Activated T-helper 17 cell treated with anti-CD3 and anti-CD28 coated beads, Interleukin-2, amount 50 U/mL, for 72 hours (primary cell): ENCODE measurements at regions not wholly inside any gene's neighbourhood (a gene's known extent, or its start where the extent isn't known, plus 50 kb on each side); places are given as distances from the start of the nearest gene placed in this dataset.
A peak's percentile ranks its signal among the peaks of the same experiment; 100 is the strongest.
"Not testable (repeated sequence)": the region's sequence is repeated elsewhere in the genome, so short reads cannot be mapped to it uniquely, and the experiment has no call there.

Experiments
- ATAC-seq: fragments of 150-1000 bp; cut with Tn5 transposase; replicated peaks from 2 replicates; pipeline ENCODE4 v1.10.0; 2021; ENCODE audit warnings: mild to moderate bottlenecking, moderate library complexity
- H3K27ac Mint-ChIP-seq: one replicate; pipeline ENCODE4 v1.8.0; 2022; ENCODE audit warnings: mixed read lengths
- H3K27me3 Mint-ChIP-seq: one replicate; pipeline ENCODE4 v1.8.0; 2022; ENCODE audit warnings: mixed read lengths
- H3K36me3 Mint-ChIP-seq: one replicate; pipeline ENCODE4 v1.8.0; 2022; ENCODE audit warnings: low read depth, mild to moderate bottlenecking, mixed read lengths
- H3K4me1 Mint-ChIP-seq: one replicate; pipeline ENCODE4 v1.8.0; 2022; ENCODE audit warnings: mixed read lengths
- H3K4me3 Mint-ChIP-seq: one replicate; pipeline ENCODE4 v1.8.0; 2022; ENCODE audit warnings: mild to moderate bottlenecking, mixed read lengths
- H3K9me3 Mint-ChIP-seq: one replicate; pipeline ENCODE4 v1.8.0; 2022; ENCODE audit warnings: mixed read lengths

GRCh38 chr6:14992382-14992781 is 253.5 kb upstream of the JARID2 start:
- Mint-ChIP-seq H3K4me3 (no peak overlapping the region), H3K9me3 (no peaks in the 10 kb centered on the region), H3K4me1 (no peaks in the 10 kb centered on the region), H3K27ac (no peak overlapping the region), H3K27me3 (no peaks in the 10 kb centered on the region), H3K36me3 (no peaks in the 10 kb centered on the region)
- ATAC-seq: no peak

- H3K9me3 Mint-ChIP-seq: no peaks in the 10 kb centered on the region
- no peak overlapping the region for H3K4me3 Mint-ChIP-seq
- H3K27me3 Mint-ChIP-seq: no peaks in the 10 kb centered on the region
- no peaks in the 10 kb centered on the region for H3K4me1 Mint-ChIP-seq
- no peaks in the 10 kb centered on the region for H3K36me3 Mint-ChIP-seq
- no peak for ATAC-seq
- H3K27ac Mint-ChIP-seq: no peak overlapping the region
These were observed 250.7 kb upstream of the JARID2 start for GRCh38 chr6:14995208-14995607.

GRCh38 chr6:14995966-14996602 is 249.8 kb upstream of the JARID2 start:
- no peak overlapping the region for H3K4me3 Mint-ChIP-seq
- H3K36me3 Mint-ChIP-seq: no peaks in the 10 kb centered on the region
- no peaks in the 10 kb centered on the region for H3K9me3 Mint-ChIP-seq
- H3K4me1 Mint-ChIP-seq: no peaks in the 10 kb centered on the region
- H3K27me3 Mint-ChIP-seq: no peaks in the 10 kb centered on the region
- ATAC-seq: no peak
- H3K27ac Mint-ChIP-seq: no peak overlapping the region

- no peak overlapping the region for H3K27ac Mint-ChIP-seq
- H3K27me3 Mint-ChIP-seq: no peaks in the 10 kb centered on the region
- no peaks in the 10 kb centered on the region for H3K9me3 Mint-ChIP-seq
- H3K4me1 Mint-ChIP-seq: no peaks in the 10 kb centered on the region
- H3K36me3 Mint-ChIP-seq: no peaks in the 10 kb centered on the region
- no peak overlapping the region for H3K4me3 Mint-ChIP-seq
- no peak for ATAC-seq
These were observed 249.0 kb upstream of the JARID2 start for GRCh38 chr6:14996892-14997291.

- H3K27me3 Mint-ChIP-seq: no peaks in the 10 kb centered on the region
- no peak overlapping the region for H3K27ac Mint-ChIP-seq
- H3K36me3 Mint-ChIP-seq: no peaks in the 10 kb centered on the region
- no peaks in the 10 kb centered on the region for H3K4me1 Mint-ChIP-seq
- H3K4me3 Mint-ChIP-seq: no peak overlapping the region
- ATAC-seq: no peak
- H3K9me3 Mint-ChIP-seq: no peaks in the 10 kb centered on the region
These were observed 248.4 kb upstream of the JARID2 start for GRCh38 chr6:14997507-14997906.

GRCh38 chr6:14999106-14999505 is 246.8 kb upstream of the JARID2 start:
- no peaks in the 10 kb centered on the region for H3K36me3 Mint-ChIP-seq
- no peak for ATAC-seq
- H3K4me1 Mint-ChIP-seq: no peaks in the 10 kb centered on the region
- no peaks in the 10 kb centered on the region for H3K9me3 Mint-ChIP-seq
- H3K27ac Mint-ChIP-seq: no peak overlapping the region
- H3K4me3 Mint-ChIP-seq: no peak overlapping the region
- H3K27me3 Mint-ChIP-seq: no peaks in the 10 kb centered on the region

- Mint-ChIP-seq H3K4me3 (no peak overlapping the region), H3K27me3 (no peaks in the 10 kb centered on the region), H3K9me3 (no peaks in the 10 kb centered on the region), H3K36me3 (no peaks in the 10 kb centered on the region), H3K27ac (no peak overlapping the region), H3K4me1 (no peaks in the 10 kb centered on the region)
- ATAC-seq: no peak
These were observed 244.5 kb upstream of the JARID2 start for GRCh38 chr6:15001326-15001910.

GRCh38 chr6:15008269-15008668 is 237.6 kb upstream of the JARID2 start:
- Mint-ChIP-seq H3K27me3 (no peaks in the 10 kb centered on the region), H3K36me3 (no peaks in the 10 kb centered on the region), H3K27ac (no peak overlapping the region), H3K4me3 (no peak overlapping the region), H3K4me1 (no peaks in the 10 kb centered on the region), H3K9me3 (no peaks in the 10 kb centered on the region)
- ATAC-seq: no peak

- Mint-ChIP-seq H3K9me3 (no peaks in the 10 kb centered on the region), H3K4me1 (peaks cover 10% of the 10 kb centered on the region), H3K27me3 (peaks cover 4% of the 10 kb centered on the region), H3K36me3 (no peaks in the 10 kb centered on the region), H3K27ac (no peak overlapping the region), H3K4me3 (no peak overlapping the region)
- no peak for ATAC-seq
These were observed 230.9 kb upstream of the JARID2 start for GRCh38 chr6:15014958-15015357.

GRCh38 chr6:15016813-15017212 is 229.1 kb upstream of the JARID2 start:
- Mint-ChIP-seq H3K4me1 (peaks cover 17% of the 10 kb centered on the region), H3K27ac (no peak overlapping the region), H3K4me3 (peak overlapping the region; percentile 38), H3K9me3 (no peaks in the 10 kb centered on the region), H3K36me3 (no peaks in the 10 kb centered on the region), H3K27me3 (peaks cover 6% of the 10 kb centered on the region)
- ATAC-seq: no peak

- Mint-ChIP-seq H3K4me1 (peaks cover 21% of the 10 kb centered on the region), H3K27me3 (peaks cover 6% of the 10 kb centered on the region), H3K36me3 (no peaks in the 10 kb centered on the region), H3K27ac (no peak overlapping the region), H3K9me3 (no peaks in the 10 kb centered on the region), H3K4me3 (peak overlapping the region; percentile 38)
- peak; percentile 25 for ATAC-seq
These were observed 228.6 kb upstream of the JARID2 start for GRCh38 chr6:15017261-15017660.

- no peak for ATAC-seq
- Mint-ChIP-seq H3K4me3 (peak overlapping the region; percentile 39), H3K27me3 (peaks cover 6% of the 10 kb centered on the region), H3K27ac (no peak overlapping the region), H3K9me3 (no peaks in the 10 kb centered on the region), H3K36me3 (no peaks in the 10 kb centered on the region), H3K4me1 (peaks cover 21% of the 10 kb centered on the region)
These were observed 228.1 kb upstream of the JARID2 start for GRCh38 chr6:15017803-15018202.

GRCh38 chr6:15020119-15020770 is 225.6 kb upstream of the JARID2 start:
- peak overlapping the region; percentile 13 for H3K4me3 Mint-ChIP-seq
- ATAC-seq: no peak
- peaks cover 7% of the 10 kb centered on the region for H3K36me3 Mint-ChIP-seq
- H3K27me3 Mint-ChIP-seq: peaks cover 3% of the 10 kb centered on the region
- H3K27ac Mint-ChIP-seq: no peak overlapping the region
- H3K9me3 Mint-ChIP-seq: no peaks in the 10 kb centered on the region
- H3K4me1 Mint-ChIP-seq: peaks cover 25% of the 10 kb centered on the region

- Mint-ChIP-seq H3K4me3 (peak overlapping the region; percentile 55), H3K4me1 (peaks cover 25% of the 10 kb centered on the region), H3K27ac (peak overlapping the region; percentile 73)
These were observed 224.8 kb upstream of the JARID2 start for GRCh38 chr6:15021074-15021473.

GRCh38 chr6:15023018-15023417 is 222.9 kb upstream of the JARID2 start:
- H3K4me1 Mint-ChIP-seq: peaks cover 21% of the 10 kb centered on the region
- not testable (repeated sequence) for H3K36me3 Mint-ChIP-seq, H3K27me3 Mint-ChIP-seq, H3K9me3 Mint-ChIP-seq
- H3K27ac Mint-ChIP-seq: peak overlapping the region; percentile 92
- ATAC-seq: peak; percentile 42
- peak overlapping the region; percentile 55 for H3K4me3 Mint-ChIP-seq

More at GRCh38 chr6:15021074-15021473, 224.8 kb upstream of the JARID2 start:
- Mint-ChIP-seq H3K9me3 (no peaks in the 10 kb centered on the region), H3K36me3 (peaks cover 7% of the 10 kb centered on the region), H3K27me3 (peaks cover 3% of the 10 kb centered on the region)
- ATAC-seq: no peak
